Mesendoderm (in vitro differentiated cells): ENCODE measurements at regions not wholly inside any gene's neighbourhood (a gene's known extent, or its start where the extent isn't known, plus 50 kb on each side); places are given as distances from the start of the nearest gene placed in this dataset.

Source experiments
- DNase-seq: peaks from one replicate; pipeline ENCODE4 v3.0.0; 2013
- H2AK5ac ChIP-seq: 2 replicates; pipeline ENCODE4 v1.6.1; 2013; ENCODE audit warnings: low read length, inconsistent platforms
- H2BK120ac ChIP-seq: 2 replicates; pipeline ENCODE4 v1.6.1; 2013; ENCODE audit warnings: low read depth, mild to moderate bottlenecking, low read length, moderate library complexity, mixed read lengths
- H2BK15ac ChIP-seq: replicated peaks from 2 replicates; pipeline ENCODE4 v1.6.1; 2013; ENCODE audit warnings: low read depth, mild to moderate bottlenecking, moderate library complexity
- H2BK5ac ChIP-seq: 2 replicates; pipeline ENCODE4 v1.6.1; 2013; ENCODE audit warnings: low read length, inconsistent platforms
- H3K18ac ChIP-seq: 2 replicates; pipeline ENCODE4 v1.6.1; 2013; ENCODE audit warnings: mild to moderate bottlenecking, low read length, mixed read lengths
- H3K23ac ChIP-seq: one replicate; pipeline ENCODE4 v1.6.1; 2013; ENCODE audit warnings: low read length
- H3K27ac ChIP-seq: 2 replicates; pipeline ENCODE4 v1.5.1; 2013; ENCODE audit warnings: low read depth, mild to moderate bottlenecking, inconsistent platforms, low read length, moderate library complexity
- H3K27me3 ChIP-seq: 2 replicates; pipeline ENCODE4 v1.6.1; 2013; ENCODE audit warnings: low read length, control low read depth, mild to moderate bottlenecking, inconsistent platforms; ENCODE audit not compliant: insufficient read depth, poor library complexity
- H3K36me3 ChIP-seq: 2 replicates; pipeline ENCODE4 v1.6.1; 2013; ENCODE audit warnings: low read length, inconsistent platforms; ENCODE audit not compliant: control insufficient read depth, insufficient read depth
- H3K4ac ChIP-seq: one replicate; pipeline ENCODE4 v1.6.1; 2013; ENCODE audit warnings: low read depth, mild to moderate bottlenecking, low read length, moderate library complexity
- H3K4me1 ChIP-seq: 2 replicates; pipeline ENCODE4 v1.6.1; 2013; ENCODE audit warnings: low read depth, low read length, inconsistent platforms; ENCODE audit not compliant: control insufficient read depth
- H3K4me2 ChIP-seq: 2 replicates; pipeline ENCODE4 v1.6.1; 2013; ENCODE audit warnings: low read length
- H3K4me3 ChIP-seq: 2 replicates; pipeline ENCODE4 v1.5.1; 2013; ENCODE audit warnings: mild to moderate bottlenecking, low read length
- H3K56ac ChIP-seq: one replicate; pipeline ENCODE4 v1.6.1; 2013; ENCODE audit warnings: low read length
- H3K79me1 ChIP-seq: 2 replicates; pipeline ENCODE4 v1.6.1; 2013; ENCODE audit warnings: low read length, inconsistent platforms
- H3K79me2 ChIP-seq: 2 replicates; pipeline ENCODE4 v1.6.1; 2013; ENCODE audit warnings: mild to moderate bottlenecking, low read length; ENCODE audit not compliant: control insufficient read depth, insufficient read depth
- H3K9ac ChIP-seq: 2 replicates; pipeline ENCODE4 v1.6.1; 2013; ENCODE audit warnings: low read length, inconsistent platforms
- H4K5ac ChIP-seq: one replicate; pipeline ENCODE4 v1.6.1; 2013; ENCODE audit warnings: low read length
- H4K8ac ChIP-seq: one replicate; pipeline ENCODE4 v1.6.1; 2013; ENCODE audit warnings: low read depth, mild to moderate bottlenecking, control low read depth, low read length, moderate library complexity
- WGBS: extraction: QIAGEN DNeasy Blood & Tissue Kit; methylation state at CpG from one replicate; pipeline ENCODE4 v1.1.7; 2013; ENCODE audit warnings: low lambda C conversion rate, missing lambda C conversion rate; ENCODE audit not compliant: insufficient coverage; ENCODE audit errors: extremely low coverage; 5-methylcytosine and 5-hydroxymethylcytosine counted together

DNA sequence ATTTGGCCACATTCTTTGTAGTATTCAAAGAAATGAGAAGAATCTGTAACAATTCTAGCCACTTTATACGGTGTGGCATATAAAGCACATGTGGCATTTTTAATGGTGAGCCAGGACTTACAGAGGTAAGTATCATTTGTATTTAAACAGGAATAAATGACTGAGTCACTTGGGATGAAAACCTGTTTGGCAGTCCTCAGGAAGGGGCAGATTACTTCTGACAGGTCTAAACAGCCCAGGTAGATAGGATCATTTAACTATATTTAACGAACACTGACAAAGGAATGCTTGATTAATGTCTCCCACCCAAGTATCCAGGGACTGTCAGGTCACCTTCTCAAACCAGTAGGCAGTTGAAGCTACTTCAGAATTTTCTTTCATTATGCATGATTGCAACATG, 241.5 kb upstream of the SATB1 start:
- H4K8ac ChIP-seq: no peak overlapping the region
- H2BK5ac ChIP-seq: no peak overlapping the region
- no peak overlapping the region for H3K18ac ChIP-seq
- no peak overlapping the region for H3K4me3 ChIP-seq
- H3K56ac ChIP-seq: peak overlapping the region; percentile 27
- WGBS: no CpG with 5 or more reads among the region's 2 CpGs
- no peaks in the 10 kb centered on the region for H3K36me3 ChIP-seq
- H2BK120ac ChIP-seq: no peak overlapping the region
- H3K27ac ChIP-seq: no peak overlapping the region
- DNase-seq: no peak
- no peak overlapping the region for H2AK5ac ChIP-seq
- H3K23ac ChIP-seq: no peak overlapping the region
- H3K4ac ChIP-seq: peak overlapping the region; percentile 55
- no peak overlapping the region for H3K9ac ChIP-seq
- no peaks in the 10 kb centered on the region for H3K79me1 ChIP-seq
- no peak overlapping the region for H2BK15ac ChIP-seq
- H3K79me2 ChIP-seq: no peaks in the 10 kb centered on the region
- no peak overlapping the region for H4K5ac ChIP-seq
- H3K4me2 ChIP-seq: no peak overlapping the region
- H3K4me1 ChIP-seq: peaks cover 2% of the 10 kb centered on the region
- H3K27me3 ChIP-seq: no peaks in the 10 kb centered on the region

GRCh38 chr3:18660059-18660458, 234.9 kb upstream of the SATB1 start:
- Histone ChIP-seq H3K79me2 (no peaks in the 10 kb centered on the region), H3K56ac (no peak overlapping the region), H3K4me3 (no peak overlapping the region), H4K8ac (no peak overlapping the region), H2BK15ac (no peak overlapping the region), H3K79me1 (no peaks in the 10 kb centered on the region), H3K27me3 (no peaks in the 10 kb centered on the region), H3K27ac (no peak overlapping the region), H4K5ac (no peak overlapping the region), H3K4ac (no peak overlapping the region), H3K23ac (no peak overlapping the region), H3K4me2 (no peak overlapping the region), H3K18ac (no peak overlapping the region), H2BK120ac (no peak overlapping the region), H3K4me1 (peaks cover 2% of the 10 kb centered on the region), H3K36me3 (no peaks in the 10 kb centered on the region), H2BK5ac (no peak overlapping the region), H3K9ac (no peak overlapping the region), H2AK5ac (no peak overlapping the region)
- DNase-seq: no peak

GRCh38 chr3:18657858-18658820, 233.0 kb upstream of the SATB1 start:
- Histone ChIP-seq H3K9ac (no peak overlapping the region), H3K4me3 (no peak overlapping the region), H3K4me2 (no peak overlapping the region), H4K8ac (no peak overlapping the region), H3K18ac (no peak overlapping the region), H3K4me1 (peaks cover 2% of the 10 kb centered on the region), H3K27me3 (no peaks in the 10 kb centered on the region), H3K36me3 (no peaks in the 10 kb centered on the region), H3K27ac (no peak overlapping the region), H3K56ac (no peak overlapping the region), H4K5ac (no peak overlapping the region), H2BK5ac (no peak overlapping the region), H3K23ac (no peak overlapping the region), H3K79me1 (no peaks in the 10 kb centered on the region), H3K4ac (no peak overlapping the region), H3K79me2 (no peaks in the 10 kb centered on the region), H2BK120ac (no peak overlapping the region), H2AK5ac (no peak overlapping the region), H2BK15ac (no peak overlapping the region)
- peak; percentile 73 for DNase-seq
- no CpG with 5 or more reads among the region's 6 CpGs for WGBS

- H4K8ac ChIP-seq: no peak overlapping the region
- no peaks in the 10 kb centered on the region for H3K79me2 ChIP-seq
- no peak overlapping the region for H3K4me3 ChIP-seq
- no peak overlapping the region for H2AK5ac ChIP-seq
- peaks cover 2% of the 10 kb centered on the region for H3K4me1 ChIP-seq
- no peak overlapping the region for H2BK120ac ChIP-seq
- H3K79me1 ChIP-seq: no peaks in the 10 kb centered on the region
- no peak overlapping the region for H3K9ac ChIP-seq
- H3K23ac ChIP-seq: no peak overlapping the region
- no peak overlapping the region for H2BK5ac ChIP-seq
- H3K27ac ChIP-seq: no peak overlapping the region
- no peak overlapping the region for H2BK15ac ChIP-seq
- no peaks in the 10 kb centered on the region for H3K36me3 ChIP-seq
- no peak overlapping the region for H3K4me2 ChIP-seq
- H4K5ac ChIP-seq: no peak overlapping the region
- no CpG with 5 or more reads among the region's 5 CpGs for WGBS
- no peak overlapping the region for H3K18ac ChIP-seq
- no peak overlapping the region for H3K4ac ChIP-seq
- H3K27me3 ChIP-seq: no peaks in the 10 kb centered on the region
- no peak for DNase-seq
- no peak overlapping the region for H3K56ac ChIP-seq
These were observed 231.7 kb upstream of the SATB1 start for GRCh38 chr3:18656866-18657265.

- Histone ChIP-seq H4K5ac (no peak overlapping the region), H3K4ac (no peak overlapping the region), H3K4me2 (no peak overlapping the region), H3K27me3 (no peaks in the 10 kb centered on the region), H2BK15ac (no peak overlapping the region), H3K4me1 (peaks cover 2% of the 10 kb centered on the region), H3K23ac (no peak overlapping the region), H3K27ac (no peak overlapping the region), H2AK5ac (no peak overlapping the region), H3K79me1 (no peaks in the 10 kb centered on the region), H3K36me3 (no peaks in the 10 kb centered on the region), H2BK5ac (no peak overlapping the region), H2BK120ac (no peak overlapping the region), H3K4me3 (no peak overlapping the region), H4K8ac (no peak overlapping the region), H3K56ac (no peak overlapping the region), H3K79me2 (no peaks in the 10 kb centered on the region), H3K9ac (no peak overlapping the region), H3K18ac (no peak overlapping the region)
- WGBS: no CpG with 5 or more reads among the region's 2 CpGs
- no peak for DNase-seq
These were observed 231.3 kb upstream of the SATB1 start for GRCh38 chr3:18656410-18656809.

GRCh38 chr3:18655827-18656226, 230.7 kb upstream of the SATB1 start:
- DNase-seq: no peak
- H2AK5ac ChIP-seq: no peak overlapping the region
- H3K79me1 ChIP-seq: no peaks in the 10 kb centered on the region
- no peaks in the 10 kb centered on the region for H3K79me2 ChIP-seq
- H3K18ac ChIP-seq: no peak overlapping the region
- H3K23ac ChIP-seq: no peak overlapping the region
- no peak overlapping the region for H3K4ac ChIP-seq
- H3K56ac ChIP-seq: no peak overlapping the region
- H3K36me3 ChIP-seq: no peaks in the 10 kb centered on the region
- no peak overlapping the region for H2BK15ac ChIP-seq
- H4K5ac ChIP-seq: no peak overlapping the region
- H2BK5ac ChIP-seq: no peak overlapping the region
- H3K27me3 ChIP-seq: no peaks in the 10 kb centered on the region
- H3K4me1 ChIP-seq: peaks cover 2% of the 10 kb centered on the region
- H4K8ac ChIP-seq: no peak overlapping the region
- H3K4me2 ChIP-seq: no peak overlapping the region
- H2BK120ac ChIP-seq: no peak overlapping the region
- no CpG with 5 or more reads among the region's 1 CpG for WGBS
- no peak overlapping the region for H3K27ac ChIP-seq
- no peak overlapping the region for H3K9ac ChIP-seq
- H3K4me3 ChIP-seq: no peak overlapping the region
